SK-N-SH (cell line): ENCODE measurements at regions not wholly inside any gene's neighbourhood (a gene's known extent, or its start where the extent isn't known, plus 50 kb on each side); places are given as distances from the start of the nearest gene placed in this dataset.

Experiments used
- CTCF ChIP-seq: fragments of 200-600 bp; sonication (generic); IDR thresholded peaks from 2 replicates; pipeline ENCODE4 v1.6.1; 2017; ENCODE audit warnings: antibody characterized with exemption, mild to moderate bottlenecking, moderate library complexity
- EP300 ChIP-seq, 2 experiments: IDR thresholded peaks; 2 replicates each; pipeline versions ENCODE4 v1.4.0 to v1.6.1; 2012; ENCODE audit warnings: borderline replicate concordance in 1 of 2, low read depth in 1 of 2, low read length in 1 of 2
- EZH2phosphoT487 ChIP-seq: fragments of 200-600 bp; sonication (generic); IDR thresholded peaks from 2 replicates; pipeline ENCODE4 v1.6.1; 2017; ENCODE audit warnings: low read depth, mixed run types, mild to moderate bottlenecking, antibody characterized with exemption, moderate library complexity, borderline replicate concordance
- GABPA ChIP-seq: IDR thresholded peaks from 2 replicates; pipeline ENCODE4 v1.4.0; 2012; ENCODE audit warnings: low read depth, mild to moderate bottlenecking
- GATA2 ChIP-seq: sonication (generic); formaldehyde crosslinking; IDR thresholded peaks from 2 replicates; pipeline ENCODE4 v1.5.0; 2020; ENCODE audit warnings: mild to moderate bottlenecking, missing genetic modification reagents
- MAX ChIP-seq: IDR thresholded peaks from 2 replicates; pipeline ENCODE4 v1.4.0; 2012; ENCODE audit warnings: low read depth
- PBX3 ChIP-seq: IDR thresholded peaks from 2 replicates; pipeline ENCODE4; 2012
- POLR2AphosphoS5 ChIP-seq: IDR thresholded peaks from 2 replicates; pipeline ENCODE4 v1.6.1; 2012; ENCODE audit warnings: low read depth, low read length
- REST ChIP-seq: IDR thresholded peaks from 2 replicates; pipeline ENCODE4 v1.6.1; 2012; ENCODE audit warnings: mild to moderate bottlenecking, low read depth, low read length, moderate library complexity
- SIN3A ChIP-seq: IDR thresholded peaks from 2 replicates; pipeline ENCODE4 v1.6.1; 2012; ENCODE audit warnings: low read depth, mild to moderate bottlenecking, low read length, moderate library complexity, borderline replicate concordance
- SMC3 ChIP-seq: IDR thresholded peaks from 2 replicates; pipeline ENCODE4 v1.6.1; 2012; ENCODE audit warnings: low read depth, low read length, improper control_type of control experiment
- USF2 ChIP-seq: fragments of 150-350 bp; IDR thresholded peaks from 2 replicates; pipeline ENCODE4 v1.6.1; 2017; ENCODE audit warnings: antibody characterized with exemption, low read length, low read depth, borderline replicate concordance
- YY1 ChIP-seq: IDR thresholded peaks from 2 replicates; pipeline ENCODE4 v1.4.0; 2012; ENCODE audit warnings: low read depth, mild to moderate bottlenecking

GRCh38 chr21:23900727-23901126, 1706.6 kb downstream of the MRPL39 start:
- no peak for TF ChIP-seq GABPA
- TF ChIP-seq CTCF = no peak
- TF ChIP-seq REST = no peak
- TF ChIP-seq EZH2phosphoT487 = no peak
- no peak for TF ChIP-seq SIN3A
- no peak for TF ChIP-seq POLR2AphosphoS5
- no peak for TF ChIP-seq PBX3
- TF ChIP-seq MAX = no peak
- no peak for TF ChIP-seq USF2
- no peak for TF ChIP-seq YY1
- TF ChIP-seq SMC3 = no peak
- TF ChIP-seq EP300 (IDR thresholded peaks at IDR 0.05; ENCODE audit: borderline replicate concordance in 1 of 2, low read depth in 1 of 2, low read length in 1 of 2) = no peak
- no peak for TF ChIP-seq GATA2
